ENCODE measurements at regions not wholly inside any gene's neighbourhood (a gene's known extent, or its start where the extent isn't known, plus 50 kb on each side); places are given as distances from the start of the nearest gene placed in this dataset.

- POLR2A ChIA-PET: no interaction called here
- 56% methylated on average over 12 of the region's 22 CpGs for WGBS (ENCODE audit: low lambda C conversion rate)
- no peaks in the 10 kb centered on the region for H3K9me3 ChIP-seq
Observed at GRCh38 chr11:70846781-70847655, 405.4 kb downstream of the SHANK2 start.

GRCh38 chr11:70848243-70848750, 404.1 kb downstream of the SHANK2 start:
- Histone ChIP-seq H4K20me1 (ENCODE audit: insufficient read depth) (no peaks in the 10 kb centered on the region), H3K36me3 (replicated peaks in 1 of 2; ENCODE audit: control insufficient read depth in 1 of 2, insufficient read depth in 2 of 2, low read length in 1 of 2) (no peaks in the 10 kb centered on the region), H3K4me3 (ENCODE audit: low read depth in 2 of 2, low read length in 1 of 2) (no peak overlapping the region), H3K9me3 (no peaks in the 10 kb centered on the region), H3K9me2 (no peaks in the 10 kb centered on the region), H3K4me1 (ENCODE audit: control insufficient read depth in 1 of 2, insufficient read depth in 2 of 2, low read depth in 1 of 2, low read length in 1 of 2) (no peaks in the 10 kb centered on the region; a peak in 1 of 4 replicates), H3K27me3 (ENCODE audit: insufficient read depth) (no peaks in the 10 kb centered on the region), H3K4me2 (no peak overlapping the region), H3K27ac (ENCODE audit: low read depth in 2 of 2, low read length in 1 of 2) (no peak overlapping the region), H3K79me2 (ENCODE audit: insufficient read depth) (no peaks in the 10 kb centered on the region), H3K9ac (no peak overlapping the region), H3F3A (replicated peaks; ENCODE audit: insufficient read depth) (no peaks in the 10 kb centered on the region), H2AFZ (ENCODE audit: low read depth) (no peak overlapping the region)
- 69% methylated on average over 13 of the region's 13 CpGs for WGBS (ENCODE audit: low lambda C conversion rate)
- CTCF ChIA-PET: interaction anchor here (0.7 kb wide), 1 partner anchor 106 kb away, joined by 3 read pairs; no protein-coding TSS in a partner anchor
- TF ChIP-seq POLR2AphosphoS5 (IDR thresholded peaks at IDR 0.05; ENCODE audit: low read depth, low read length) (no peak), NFIC (IDR thresholded peaks at IDR 0.05; ENCODE audit: borderline replicate concordance) (no peak), MXI1 (IDR thresholded peaks at IDR 0.05; ENCODE audit: low read depth, low read length) (no peak), SIN3A (IDR thresholded peaks at IDR 0.05; ENCODE audit: borderline replicate concordance, low read depth, low read length) (no peak), GABPA (IDR thresholded peaks at IDR 0.05; ENCODE audit: low read depth) (no peak), MEF2A (IDR thresholded peaks at IDR 0.05; ENCODE audit: borderline replicate concordance, low read depth) (no peak)
- DNase-seq: no peak
- POLR2A ChIA-PET: interaction anchor here (1.0 kb wide), 1 partner anchor 11 kb away, joined by 3 read pairs; no protein-coding TSS in a partner anchor

More at GRCh38 chr11:70846781-70847655, 405.4 kb downstream of the SHANK2 start:
- H3K27me3 ChIP-seq (ENCODE audit: insufficient read depth): no peaks in the 10 kb centered on the region
- CTCF ChIA-PET: no interaction called here
- no peaks in the 10 kb centered on the region for H3F3A ChIP-seq (replicated peaks; ENCODE audit: insufficient read depth)
- no peaks in the 10 kb centered on the region for H3K9me2 ChIP-seq
- H3K4me3 ChIP-seq (ENCODE audit: low read depth in 2 of 2, low read length in 1 of 2): no peak overlapping the region
- DNase-seq: no peak
- no peaks in the 10 kb centered on the region for H3K4me1 ChIP-seq (ENCODE audit: control insufficient read depth in 1 of 2, insufficient read depth in 2 of 2, low read depth in 1 of 2, low read length in 1 of 2)
- H2AFZ ChIP-seq (ENCODE audit: low read depth): no peak overlapping the region
- H3K79me2 ChIP-seq (ENCODE audit: insufficient read depth): no peaks in the 10 kb centered on the region
- no peak overlapping the region for H3K4me2 ChIP-seq
- H4K20me1 ChIP-seq (ENCODE audit: insufficient read depth): no peaks in the 10 kb centered on the region
- no peaks in the 10 kb centered on the region for H3K36me3 ChIP-seq (replicated peaks in 1 of 2; ENCODE audit: control insufficient read depth in 1 of 2, insufficient read depth in 2 of 2, low read length in 1 of 2)
- H3K9ac ChIP-seq: no peak overlapping the region
- no peak overlapping the region for H3K27ac ChIP-seq (ENCODE audit: low read depth in 2 of 2, low read length in 1 of 2)
- TF ChIP-seq PBX3 (IDR thresholded peaks at IDR 0.05): no peak
- no peak for TF ChIP-seq JUND (IDR thresholded peaks at IDR 0.05)
- no peak for TF ChIP-seq RAD21 (IDR thresholded peaks at IDR 0.05; ENCODE audit: low read length)

GRCh38 chr11:70849031-70849430, 403.3 kb downstream of the SHANK2 start:
- Histone ChIP-seq H3K9ac (no peak overlapping the region), H3K27me3 (ENCODE audit: insufficient read depth) (no peaks in the 10 kb centered on the region), H3K4me1 (ENCODE audit: control insufficient read depth in 1 of 2, insufficient read depth in 2 of 2, low read depth in 1 of 2, low read length in 1 of 2) (no peaks in the 10 kb centered on the region; a peak in 1 of 4 replicates), H3K4me2 (no peak overlapping the region), H3K79me2 (ENCODE audit: insufficient read depth) (no peaks in the 10 kb centered on the region), H3K9me3 (no peaks in the 10 kb centered on the region), H3K9me2 (no peaks in the 10 kb centered on the region), H3F3A (replicated peaks; ENCODE audit: insufficient read depth) (no peaks in the 10 kb centered on the region), H4K20me1 (ENCODE audit: insufficient read depth) (no peaks in the 10 kb centered on the region), H3K4me3 (ENCODE audit: low read depth in 2 of 2, low read length in 1 of 2) (no peak overlapping the region), H3K27ac (ENCODE audit: low read depth in 2 of 2, low read length in 1 of 2) (no peak overlapping the region), H2AFZ (ENCODE audit: low read depth) (no peak overlapping the region), H3K36me3 (replicated peaks in 1 of 2; ENCODE audit: control insufficient read depth in 1 of 2, insufficient read depth in 2 of 2, low read length in 1 of 2) (no peaks in the 10 kb centered on the region)
- POLR2A ChIA-PET: interaction anchor here (1.0 kb wide), 1 partner anchor 11 kb away, joined by 3 read pairs; no protein-coding TSS in a partner anchor
- WGBS (ENCODE audit: low lambda C conversion rate): 34% methylated on average over 3 of the region's 3 CpGs
- CTCF ChIA-PET: interaction anchor here (0.7 kb wide), 1 partner anchor 105 kb away, joined by 3 read pairs; no protein-coding TSS in a partner anchor
- no peak for DNase-seq
- TF ChIP-seq USF2 (IDR thresholded peaks at IDR 0.05; ENCODE audit: borderline replicate concordance, low read depth, low read length) (no peak), RFX5 (IDR thresholded peaks at IDR 0.05; ENCODE audit: low read length) (no peak), FOXJ3 (CRISPR knock-in tag; IDR thresholded peaks at IDR 0.05) (no peak), POLR2AphosphoS5 (IDR thresholded peaks at IDR 0.05; ENCODE audit: low read depth, low read length) (no peak), EP300 (IDR thresholded peaks at IDR 0.05; ENCODE audit: borderline replicate concordance in 1 of 2, low read depth in 1 of 2, low read length in 1 of 2) (no peak), RXRA (IDR thresholded peaks at IDR 0.05; ENCODE audit: borderline replicate concordance, low read depth) (no peak), TCF12 (IDR thresholded peaks at IDR 0.05) (no peak), USF1 (IDR thresholded peaks at IDR 0.05; ENCODE audit: borderline replicate concordance, low read depth) (no peak), TEAD4 (IDR thresholded peaks at IDR 0.05; ENCODE audit: borderline replicate concordance, insufficient read depth) (no peak), MEF2A (IDR thresholded peaks at IDR 0.05; ENCODE audit: borderline replicate concordance, low read depth) (no peak)

Measured in SK-N-SH (cell line).